GM18951 (cell line): ENCODE measurements at regions not wholly inside any gene's neighbourhood (a gene's known extent, or its start where the extent isn't known, plus 50 kb on each side); places are given as distances from the start of the nearest gene placed in this dataset.
"Not testable (repeated sequence)": the region's sequence is repeated elsewhere in the genome, so short reads cannot be mapped to it uniquely, and the experiment has no call there.

Experiments used
- POLR2A ChIP-seq: IDR thresholded peaks from 4 replicates; pipeline ENCODE4 v1.6.1; 2011; ENCODE audit warnings: mild to moderate bottlenecking; ENCODE audit not compliant: insufficient read length, insufficient read depth; ENCODE audit errors: extremely low read depth
- in situ Hi-C: fragments of 300-500 bp; cut with MboI; formaldehyde crosslinking; loops from one replicate; pipeline ENCODE4 v1.12.0; 2022; ENCODE audit warnings: low sequenced_read_pairs, mixed read lengths, inconsistent platforms; ENCODE audit not compliant: unreplicated experiment

DNA sequence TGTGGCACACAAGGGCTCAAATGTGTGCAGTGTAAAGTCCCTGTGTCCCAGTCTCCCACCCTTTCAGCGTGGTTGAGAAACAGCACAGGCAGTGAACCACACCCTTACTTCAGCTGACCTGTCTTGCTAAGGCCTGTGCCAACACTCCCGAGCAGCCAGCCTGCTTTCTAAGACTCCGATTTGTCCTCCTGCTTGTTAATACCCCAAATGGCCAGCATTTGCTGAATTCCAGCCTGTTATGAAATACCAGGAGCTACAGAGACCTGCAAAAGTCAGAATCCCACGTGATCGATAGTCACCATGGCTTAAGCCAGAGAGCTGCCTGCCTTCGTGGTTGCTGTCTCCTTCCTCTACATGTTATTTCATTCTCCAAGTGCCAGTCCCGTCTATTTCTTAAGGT lies 200.5 kb downstream of the FGF9 start:
- in situ Hi-C loops = no loop called here
- no peak for TF ChIP-seq POLR2A

DNA sequence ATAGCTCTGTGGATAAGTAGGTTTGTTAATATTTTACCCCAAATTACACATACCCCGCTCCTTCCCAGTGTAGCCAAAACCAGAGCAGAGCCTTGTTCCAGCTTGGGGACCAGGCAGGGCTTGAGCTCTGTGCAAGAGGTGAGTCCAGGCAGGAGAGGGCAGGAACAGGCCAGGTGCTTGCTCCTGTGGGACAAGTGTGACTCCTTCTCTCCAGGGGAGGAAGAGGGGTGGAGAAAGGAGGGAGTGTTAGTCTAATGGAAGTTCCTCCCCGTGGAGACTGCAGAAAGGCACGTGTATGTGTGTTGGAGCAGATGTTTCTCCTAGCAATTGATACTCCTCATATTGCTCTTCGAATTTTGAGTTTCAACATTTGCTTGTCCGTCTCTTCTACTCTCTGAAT lies 201.0 kb downstream of the FGF9 start:
- no peak for TF ChIP-seq POLR2A

DNA sequence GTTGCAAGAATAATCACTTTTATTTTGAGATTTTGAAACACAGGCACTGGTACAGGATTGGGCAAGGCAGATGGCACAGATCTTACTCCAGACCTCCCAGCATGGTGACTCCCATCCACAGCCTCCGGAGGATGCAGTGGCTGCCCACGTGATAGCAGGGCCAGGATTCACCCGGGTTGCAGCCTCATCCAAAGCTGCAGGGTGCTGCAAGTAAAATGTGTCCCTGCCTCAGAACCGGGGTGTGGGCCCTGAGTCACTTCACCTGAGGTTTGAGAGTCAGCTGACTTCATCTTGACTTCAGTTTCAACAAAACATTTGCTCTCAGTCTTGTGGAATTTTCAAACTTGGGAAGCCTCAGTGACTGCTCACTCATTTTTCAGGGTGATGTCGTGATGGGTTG lies 201.9 kb downstream of the FGF9 start:
- in situ Hi-C loops = no loop called here
- no peak for TF ChIP-seq POLR2A

More for the DNA sequence above, 201.0 kb downstream of the FGF9 start:
- in situ Hi-C loops = no loop called here

DNA sequence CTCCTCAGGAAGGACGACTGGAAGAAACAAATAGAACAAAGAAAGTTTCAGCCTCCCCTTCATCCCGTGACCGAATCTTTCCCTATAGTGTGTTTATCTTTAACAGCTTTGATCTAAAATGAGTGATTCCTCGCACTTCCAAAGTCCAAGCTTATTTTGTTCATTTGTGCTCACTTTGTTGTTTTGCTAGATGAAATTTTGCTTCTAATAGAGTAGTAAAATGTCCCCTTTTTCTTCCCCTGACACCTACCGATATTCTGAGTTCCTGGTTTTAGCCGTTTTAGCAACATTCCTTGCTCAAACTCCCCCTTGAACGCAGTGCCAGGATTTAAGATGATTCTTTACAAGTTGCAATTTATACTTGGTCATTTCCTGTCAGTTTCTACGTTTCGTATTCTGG lies 204.2 kb downstream of the FGF9 start:
- TF ChIP-seq POLR2A = no peak
- in situ Hi-C loops = no loop called here

DNA sequence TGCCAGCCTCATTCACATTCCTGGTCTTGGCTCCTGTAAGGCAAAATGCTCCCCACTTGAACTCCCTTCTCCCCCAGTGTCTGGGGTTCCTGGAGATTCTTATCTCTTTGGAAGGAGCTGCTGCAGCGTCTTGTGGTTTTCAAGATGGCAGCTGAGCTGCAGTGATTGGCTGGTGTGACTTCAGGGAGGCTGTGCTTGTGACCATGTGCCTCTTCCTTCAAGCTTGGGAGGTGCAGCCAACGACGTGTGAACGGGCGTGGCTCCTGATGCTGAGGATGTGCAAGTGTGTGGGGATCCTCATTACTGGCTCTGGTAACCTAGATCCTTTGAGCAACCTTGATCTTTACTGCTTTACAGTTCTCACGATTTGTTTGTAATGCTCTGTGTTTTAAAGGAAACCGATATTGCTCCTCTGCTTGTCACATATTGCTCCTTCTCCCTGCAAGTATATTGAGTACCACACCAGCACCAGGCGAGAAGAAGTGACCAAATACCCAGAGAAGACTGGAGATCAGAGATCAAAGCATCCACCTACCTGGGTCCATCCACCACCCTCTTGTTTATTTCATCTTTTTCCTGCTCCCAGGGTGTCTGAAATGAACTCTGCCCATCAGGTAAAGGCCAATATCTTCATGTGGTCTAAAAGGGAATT lies 208.5 kb downstream of the FGF9 start:
- in situ Hi-C loops = no loop called here
- no peak for TF ChIP-seq POLR2A

DNA sequence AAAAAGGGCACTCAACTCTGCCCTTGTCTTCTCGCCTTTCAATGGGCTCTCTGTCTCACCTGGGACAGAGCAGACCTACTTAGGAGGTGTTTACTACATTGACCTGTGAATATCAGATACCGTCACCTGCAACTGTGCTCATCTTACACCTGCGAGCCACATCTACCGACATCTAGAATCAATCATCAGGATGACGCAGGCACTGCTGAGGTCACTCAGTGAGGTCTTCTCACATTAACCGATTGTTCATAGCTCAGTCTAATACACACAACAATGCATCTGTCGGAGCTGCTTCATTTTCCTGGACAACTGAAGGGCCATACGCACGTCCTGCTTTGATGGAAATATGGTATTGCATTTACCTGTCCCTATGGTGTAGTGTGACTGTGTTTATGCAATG lies 211.9 kb downstream of the FGF9 start:
- TF ChIP-seq POLR2A = no peak
- in situ Hi-C loops = no loop called here

DNA sequence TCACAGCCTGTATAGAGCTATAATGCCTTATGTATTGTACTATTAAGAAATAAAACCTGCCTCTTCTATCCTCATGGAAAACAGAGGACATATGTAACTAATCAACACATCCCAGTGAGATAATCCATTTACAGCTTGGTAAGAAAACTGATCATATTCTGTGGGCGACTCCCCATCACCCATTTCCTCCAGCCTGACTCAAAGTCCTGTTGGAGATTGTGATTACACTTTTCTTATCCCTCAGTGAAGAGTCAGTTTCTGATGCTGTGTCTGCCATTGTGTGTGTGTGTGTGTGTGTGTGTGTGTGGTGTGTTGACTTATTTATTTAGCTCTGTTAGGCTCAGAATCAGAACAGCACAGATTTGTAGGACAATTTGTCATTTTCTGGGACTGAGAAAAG lies 212.8 kb downstream of the FGF9 start:
- TF ChIP-seq POLR2A = no peak
- in situ Hi-C loops = no loop called here

DNA sequence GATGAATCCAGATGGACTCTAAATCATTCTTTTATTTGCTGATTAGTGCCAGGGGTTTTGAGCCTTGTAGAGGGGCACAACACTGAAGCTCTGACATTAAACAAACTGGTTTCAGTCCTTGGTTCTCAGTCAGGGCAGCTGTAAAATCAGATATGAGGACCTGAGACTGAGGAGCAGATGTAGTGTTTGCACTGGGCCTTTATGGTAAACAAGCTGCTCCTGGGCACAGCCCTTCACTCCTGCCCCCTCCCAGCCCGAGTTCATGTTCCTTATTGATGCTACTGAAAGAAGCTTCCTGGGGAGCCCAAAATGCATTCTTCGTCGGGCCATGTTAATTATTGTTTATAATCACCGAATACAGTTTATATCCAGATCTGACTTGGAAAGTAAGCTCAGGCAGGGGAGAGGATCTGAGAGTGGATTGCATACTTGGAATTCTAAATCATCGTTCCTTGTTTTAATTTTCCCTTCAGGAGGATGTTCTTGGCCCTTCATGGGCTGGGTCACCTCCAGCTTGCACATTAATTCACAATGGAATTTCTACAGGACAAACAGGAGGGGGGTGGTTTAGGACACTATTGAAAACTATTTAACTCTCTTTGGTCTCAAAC lies 213.5 kb downstream of the FGF9 start:
- TF ChIP-seq POLR2A = no peak
- in situ Hi-C loops = no loop called here

DNA sequence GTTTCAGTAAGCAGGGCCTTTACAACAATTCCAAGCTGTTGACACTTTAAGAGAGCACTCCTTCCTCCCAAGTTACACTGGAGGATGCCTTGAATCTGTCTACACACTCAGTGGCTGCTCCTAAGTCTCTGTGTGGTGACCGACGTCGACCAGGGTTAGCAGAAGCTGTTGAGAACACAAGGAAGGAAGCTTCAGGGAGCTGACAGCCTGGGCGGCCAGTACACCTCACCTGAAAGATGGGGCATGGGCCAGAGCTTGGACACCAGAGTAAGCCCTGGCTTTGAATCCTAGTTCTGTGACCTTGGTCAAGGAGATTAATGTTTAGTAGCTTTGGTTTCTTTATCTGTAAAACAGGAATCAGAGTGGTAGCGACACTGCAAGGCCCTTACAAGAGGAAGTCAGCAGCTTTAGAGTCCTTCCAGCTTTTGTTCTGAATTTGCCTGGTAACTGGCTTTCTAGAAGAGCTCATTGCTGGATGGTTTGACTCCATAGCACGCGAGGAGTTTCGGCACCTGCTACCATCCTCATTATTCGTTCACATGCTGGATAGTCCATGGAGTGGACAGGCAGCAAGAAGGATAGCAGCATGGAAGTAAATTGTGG lies 214.2 kb downstream of the FGF9 start:
- no peak for TF ChIP-seq POLR2A
- in situ Hi-C loops = no loop called here

DNA sequence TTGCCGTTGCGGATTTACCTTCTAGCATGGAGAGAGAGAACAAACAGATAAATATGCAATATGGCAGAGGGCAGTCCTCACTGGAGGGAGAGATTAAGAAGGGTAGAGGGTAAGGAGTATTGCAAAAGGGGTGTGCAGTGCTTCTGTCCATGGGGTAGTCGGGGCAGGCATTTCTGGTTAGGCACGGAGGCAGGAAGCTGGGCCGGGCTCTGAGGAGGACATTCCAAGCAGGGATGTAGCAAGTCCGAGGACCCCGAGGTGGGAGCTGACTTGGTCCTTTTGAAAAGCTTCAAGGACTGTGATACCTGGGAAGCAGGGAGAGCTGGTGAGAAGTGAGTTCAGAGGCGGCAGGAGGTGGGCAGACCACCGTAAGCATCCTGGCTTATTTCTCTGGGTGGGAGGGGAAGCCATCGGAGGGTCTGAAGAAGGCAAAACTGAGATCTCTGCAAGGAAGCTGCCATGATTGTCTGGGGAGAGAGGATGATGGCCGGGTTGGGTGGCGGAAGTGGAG lies 214.9 kb downstream of the FGF9 start:
- TF ChIP-seq POLR2A = no peak
- in situ Hi-C loops = no loop called here

DNA sequence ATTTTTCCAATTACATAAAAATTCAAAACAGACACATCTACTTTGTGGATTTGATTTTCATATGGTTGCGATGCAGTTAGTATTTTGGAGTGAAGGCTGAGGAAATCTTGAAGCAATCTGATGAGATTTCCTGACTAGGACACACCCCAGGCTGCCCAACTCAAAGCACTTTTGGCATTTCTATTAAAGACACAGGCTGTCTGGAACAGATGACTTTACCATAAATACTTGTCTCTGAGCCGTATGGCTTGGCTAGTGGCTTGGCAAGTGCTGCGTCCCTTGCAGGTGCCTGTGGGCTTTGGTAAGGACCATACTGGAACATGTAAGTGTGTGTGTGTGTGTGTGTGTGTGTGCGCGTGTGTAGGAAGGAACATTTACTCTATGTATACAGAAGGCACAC lies 218.8 kb downstream of the FGF9 start:
- no peak for TF ChIP-seq POLR2A
- in situ Hi-C loops = no loop called here

DNA sequence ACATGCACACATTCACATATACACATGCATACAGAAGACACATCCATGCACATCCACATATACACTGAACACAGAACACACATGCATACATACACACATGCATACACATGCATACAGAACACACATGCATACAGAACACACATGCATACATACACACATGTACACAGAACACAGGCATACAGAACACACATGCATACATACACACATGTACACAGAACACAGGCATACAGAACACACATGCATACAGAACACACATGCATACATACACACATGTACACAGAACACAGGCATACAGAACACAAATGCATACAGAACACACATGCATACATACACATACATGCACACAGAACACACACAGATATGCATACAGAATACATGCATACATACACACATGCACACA lies 219.3 kb downstream of the FGF9 start:
- in situ Hi-C loops = not testable (repeated sequence)

DNA sequence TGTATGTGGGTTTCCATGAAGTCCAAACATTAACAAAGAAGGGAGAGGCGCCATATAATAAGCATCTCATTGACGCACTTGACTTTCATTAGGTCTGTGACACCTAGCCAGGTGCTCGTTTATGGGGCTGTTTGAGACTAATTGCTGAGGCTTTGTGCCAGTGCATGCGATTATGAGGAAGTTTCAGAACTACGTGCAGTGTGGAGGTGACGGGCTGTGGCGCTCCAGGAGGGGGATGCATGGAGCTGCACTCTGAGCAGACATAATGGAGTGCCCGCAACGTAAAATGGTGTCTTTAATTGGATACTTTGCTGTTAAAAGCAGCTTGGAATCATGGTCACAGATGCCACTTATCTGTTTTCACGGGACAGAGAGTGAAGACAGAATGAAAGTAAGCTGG lies 223.2 kb downstream of the FGF9 start:
- in situ Hi-C loops = no loop called here

DNA sequence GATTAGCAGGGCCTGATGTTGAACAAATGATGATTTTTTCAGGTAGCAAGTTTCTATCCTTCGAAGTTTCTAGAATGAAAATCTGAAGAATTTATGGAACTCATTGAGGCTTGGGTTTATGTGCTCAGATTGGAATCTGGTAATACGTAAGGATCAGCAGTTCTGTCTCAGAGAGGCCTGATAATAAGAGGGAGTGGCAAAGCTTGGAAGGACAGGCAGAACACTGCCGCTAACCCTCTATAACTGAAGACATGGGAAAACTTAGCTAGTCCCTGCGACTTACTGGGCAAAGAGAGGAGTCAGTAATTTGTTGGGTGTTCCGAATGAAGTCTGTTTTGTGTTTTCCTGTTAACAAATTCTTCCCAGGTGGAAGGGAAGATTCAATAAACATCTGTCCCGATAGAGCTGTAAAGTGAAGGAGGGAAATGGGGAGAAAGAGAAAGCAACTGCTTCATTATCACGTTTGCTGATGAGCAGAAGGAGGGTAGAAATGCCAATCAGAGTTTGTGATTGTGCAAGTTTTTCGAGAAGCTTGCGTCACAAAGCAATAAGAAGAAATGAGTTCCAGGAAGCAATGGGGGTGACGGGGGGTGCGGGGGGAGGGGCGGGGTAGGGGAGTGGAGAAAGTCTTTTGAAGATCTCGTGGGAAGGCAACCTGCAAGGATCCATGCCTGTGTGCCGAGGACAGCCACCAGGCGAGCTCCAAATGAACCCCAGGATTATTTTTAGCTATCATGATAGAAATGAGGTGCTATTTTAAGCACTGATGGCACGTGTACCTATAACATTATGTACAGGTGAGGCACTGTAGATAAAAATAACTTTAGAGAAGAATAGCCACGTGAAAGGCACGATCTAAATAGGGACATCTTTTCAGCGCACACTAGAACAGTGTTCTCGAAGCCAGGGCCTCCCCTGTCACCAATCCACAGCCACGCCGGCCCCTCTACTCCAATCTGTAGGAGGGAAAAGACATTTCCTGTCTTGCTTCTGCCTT lies 224.1 kb downstream of the FGF9 start:
- no peak for TF ChIP-seq POLR2A

More for the DNA sequence above, 223.2 kb downstream of the FGF9 start:
- no peak for TF ChIP-seq POLR2A

More for the DNA sequence above, 224.1 kb downstream of the FGF9 start:
- in situ Hi-C loops = no loop called here
